DMS 273 treated with DMSO at 0.1 percent for 48 hours (cell line): ENCODE measurements at regions not wholly inside any gene's neighbourhood (a gene's known extent, or its start where the extent isn't known, plus 50 kb on each side); places are given as distances from the start of the nearest gene placed in this dataset.
"Not testable (repeated sequence)": the region's sequence is repeated elsewhere in the genome, so short reads cannot be mapped to it uniquely, and the experiment has no call there.

ENCODE experiments used
- DNase-seq: peaks from one replicate; lab custom pipeline; 2025; lab: John Stamatoyannopoulos, UW

DNA sequence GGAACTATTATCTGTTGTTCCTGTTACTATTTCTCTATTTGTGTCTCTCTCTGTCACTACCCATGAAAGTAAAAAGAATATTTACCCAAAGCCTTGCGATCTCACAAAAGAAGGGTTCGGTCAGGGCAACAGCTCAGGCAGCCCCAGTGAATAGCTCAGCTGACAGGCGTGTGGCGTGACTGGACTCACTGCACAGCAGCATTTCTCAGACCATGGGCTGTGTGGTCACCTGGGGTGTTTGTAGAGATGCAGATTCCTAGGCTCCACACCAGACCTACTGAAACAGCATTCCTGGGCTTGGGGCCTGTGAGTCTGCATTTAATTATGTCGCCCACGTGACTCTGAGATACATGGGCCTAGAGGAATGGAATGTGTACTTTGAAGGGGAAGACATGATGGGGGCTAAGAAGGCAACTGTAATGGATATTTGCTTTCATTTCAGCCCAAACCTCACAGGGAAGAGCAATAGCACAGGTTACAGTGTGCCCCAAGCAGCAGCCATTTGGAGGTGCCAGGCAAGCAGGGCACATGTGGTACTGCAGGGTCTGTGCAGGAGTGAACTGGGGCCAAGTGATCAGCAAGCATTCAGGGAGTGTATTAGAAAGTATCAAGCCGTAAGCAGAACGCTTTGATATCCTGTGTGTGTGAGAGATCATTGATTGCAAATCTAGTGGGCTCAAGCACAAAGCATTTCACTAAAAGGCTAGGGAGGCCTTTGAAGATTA lies 90.4 kb upstream of the RBMS1 start:
- DNase-seq: no peak

DNA sequence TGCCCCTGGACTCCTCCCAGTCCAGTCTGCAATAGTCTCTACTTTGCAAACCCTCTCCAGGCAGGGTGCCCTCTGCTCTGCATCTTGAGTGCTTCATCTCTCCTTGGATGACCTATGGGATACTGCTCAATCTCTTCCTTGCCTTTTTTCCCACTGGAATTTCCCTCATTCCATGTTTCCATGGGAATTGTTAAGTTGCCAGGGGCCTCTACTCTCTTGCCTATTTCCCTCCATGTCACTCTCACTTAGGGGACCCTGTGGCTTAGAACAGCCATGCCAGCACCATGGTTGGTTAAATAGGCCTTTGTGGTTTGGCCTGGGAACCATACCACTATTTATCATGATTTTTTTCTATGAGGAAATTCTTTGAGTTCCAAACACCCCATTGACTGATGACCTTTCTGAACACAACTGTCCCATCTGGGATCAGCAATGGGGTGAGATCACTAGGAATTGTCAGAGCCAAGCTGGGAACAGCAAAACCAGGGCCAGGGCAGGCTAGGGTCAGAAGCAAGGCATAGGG lies 91.4 kb upstream of the RBMS1 start:
- DNase-seq: no peak

DNA sequence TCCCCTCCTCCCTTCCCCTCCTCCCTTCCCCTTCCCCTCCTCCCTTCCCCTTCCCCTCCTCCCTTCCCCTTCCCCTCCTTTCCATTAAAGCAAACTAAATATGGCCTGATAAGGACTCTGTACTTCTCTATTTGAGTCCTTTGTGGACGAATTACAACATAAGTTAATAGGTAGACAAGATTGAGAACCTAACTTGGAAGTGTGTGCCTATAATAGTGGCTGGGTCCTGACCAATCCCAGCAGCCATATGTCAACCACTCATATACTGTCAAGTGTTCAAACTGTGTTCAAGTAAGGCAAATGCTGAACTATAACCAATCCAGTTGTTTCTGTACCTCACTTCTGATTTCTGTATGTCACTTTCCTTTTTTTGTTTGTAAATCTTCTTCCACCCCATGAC lies 97.1 kb upstream of the RBMS1 start:
- no peak for DNase-seq

DNA sequence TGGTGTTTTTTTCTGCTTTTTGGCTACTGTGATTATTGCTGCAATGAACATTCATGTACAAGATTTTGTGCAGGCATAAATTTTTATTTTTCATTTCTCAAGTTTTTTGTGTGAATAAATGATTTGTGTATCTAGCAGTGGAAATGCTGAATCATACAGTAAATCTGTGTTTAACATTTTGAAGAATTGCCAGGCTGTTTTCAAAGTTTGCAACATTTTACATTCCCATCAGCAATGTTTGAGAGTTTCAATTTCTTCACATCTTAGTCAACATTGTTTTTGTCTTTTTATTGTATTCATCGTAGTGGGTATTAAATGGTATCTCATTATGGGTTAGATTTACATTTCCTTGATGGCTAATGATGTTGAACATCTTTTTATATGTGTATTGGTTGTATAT lies 98.8 kb upstream of the RBMS1 start:
- DNase-seq: no peak

DNA sequence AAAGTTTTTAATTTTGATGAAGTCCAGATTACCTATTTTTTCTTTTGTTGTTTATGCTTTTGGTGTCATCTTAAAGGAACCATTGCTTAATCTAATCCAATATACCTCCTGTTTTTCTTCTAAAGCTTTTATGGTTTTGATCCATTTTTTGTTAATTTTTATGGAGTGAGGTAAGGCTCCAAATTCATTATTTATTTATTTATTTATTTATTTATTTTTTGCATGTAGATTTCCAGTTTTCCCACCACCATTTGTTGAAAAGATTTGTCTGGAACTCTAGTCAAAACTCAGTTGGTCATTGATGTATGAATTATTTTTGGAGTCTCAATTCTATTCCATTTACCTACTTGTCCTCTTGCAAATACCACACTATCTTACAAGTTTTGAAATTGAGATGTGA lies 99.4 kb upstream of the RBMS1 start:
- DNase-seq: no peak

DNA sequence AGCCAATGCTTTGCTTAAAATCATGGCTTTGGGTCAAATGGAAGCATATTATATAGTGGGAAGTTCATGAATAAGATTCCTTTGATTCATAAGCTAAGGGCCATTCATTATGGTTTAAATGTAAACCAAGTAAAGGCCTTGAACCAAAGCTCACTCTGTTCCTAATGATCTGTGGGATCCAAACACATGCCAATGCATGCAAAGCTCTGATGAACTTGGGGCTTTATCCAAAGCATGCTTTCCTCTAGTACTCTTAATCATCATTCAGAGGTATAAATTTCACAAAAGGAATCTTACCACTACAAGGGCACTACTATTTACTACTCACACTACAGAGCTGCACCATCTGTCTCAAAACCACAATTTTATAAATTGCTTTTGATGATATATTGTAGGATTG lies 102.8 kb upstream of the RBMS1 start:
- no peak for DNase-seq

DNA sequence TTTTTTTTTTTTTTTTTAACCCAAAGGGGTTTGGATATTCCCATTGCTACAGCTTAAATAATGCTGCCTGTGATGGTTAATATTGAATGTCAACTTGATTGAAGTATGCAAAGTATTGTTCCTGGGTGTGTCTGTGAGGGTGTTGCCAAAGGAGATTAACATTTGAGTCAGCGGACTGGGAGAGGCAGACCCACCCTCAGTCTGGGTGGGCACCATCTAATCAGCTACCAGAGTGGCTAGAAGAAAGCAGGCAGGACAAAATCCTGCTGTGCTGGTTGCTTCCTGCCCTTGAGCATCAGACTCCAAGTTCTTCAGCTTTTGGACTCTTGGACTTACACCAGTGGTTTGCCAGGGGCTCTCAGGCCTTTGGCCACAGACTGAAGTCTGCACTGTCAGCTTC lies 106.8 kb upstream of the RBMS1 start:
- not testable (repeated sequence) for DNase-seq

DNA sequence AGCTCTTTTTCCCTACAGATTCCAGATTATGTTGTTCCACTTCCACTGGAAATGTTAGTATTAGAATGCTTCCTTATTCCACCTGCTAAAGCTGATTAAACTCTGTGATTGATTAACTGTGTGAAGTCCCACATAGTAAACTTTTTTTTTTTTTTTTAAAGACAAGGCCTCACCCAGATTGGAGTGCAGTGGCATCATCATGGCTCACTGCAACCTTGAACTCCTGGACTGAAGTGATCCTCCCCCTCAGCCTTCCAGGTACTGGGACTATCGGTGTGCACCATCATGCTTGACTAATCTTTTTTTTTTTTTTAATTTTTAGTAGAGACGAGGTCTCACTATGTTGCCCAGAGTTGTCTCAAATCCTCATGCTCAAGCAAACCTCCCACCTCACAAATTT lies 108.5 kb upstream of the RBMS1 start:
- DNase-seq: no peak

DNA sequence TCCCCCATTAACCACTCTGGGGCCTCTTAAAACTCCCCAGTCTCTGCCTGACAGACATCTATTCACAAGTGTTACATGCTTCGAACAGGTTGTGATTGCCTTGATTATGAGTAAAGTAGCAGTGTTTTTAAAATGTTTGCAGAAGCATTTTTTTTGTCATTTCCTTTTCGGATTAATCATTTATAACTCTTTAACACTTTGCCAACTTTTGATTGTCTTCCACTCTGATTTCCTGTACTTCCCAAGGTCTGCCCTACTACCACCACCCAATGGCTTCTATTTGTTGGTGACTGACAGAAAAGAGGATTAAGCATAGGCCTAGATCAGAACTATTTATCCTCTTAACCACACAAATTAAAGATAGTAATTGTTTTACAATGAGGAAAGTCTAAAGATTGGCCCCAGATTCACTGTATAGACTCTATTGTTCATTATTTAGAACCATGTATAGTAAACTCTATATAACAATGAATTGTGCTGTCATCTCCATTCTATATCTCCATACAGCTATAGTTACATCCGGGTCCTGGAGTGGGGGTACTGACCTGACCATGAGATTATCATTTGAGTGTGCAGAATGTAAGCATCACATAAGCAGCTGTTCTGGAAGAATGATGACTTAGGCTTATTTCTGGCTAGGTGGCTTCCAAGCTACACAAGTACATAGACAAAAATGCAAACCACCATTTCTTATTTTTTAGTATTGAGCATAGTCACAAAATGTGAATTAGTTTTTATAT lies 110.3 kb upstream of the RBMS1 start:
- DNase-seq: no peak

DNA sequence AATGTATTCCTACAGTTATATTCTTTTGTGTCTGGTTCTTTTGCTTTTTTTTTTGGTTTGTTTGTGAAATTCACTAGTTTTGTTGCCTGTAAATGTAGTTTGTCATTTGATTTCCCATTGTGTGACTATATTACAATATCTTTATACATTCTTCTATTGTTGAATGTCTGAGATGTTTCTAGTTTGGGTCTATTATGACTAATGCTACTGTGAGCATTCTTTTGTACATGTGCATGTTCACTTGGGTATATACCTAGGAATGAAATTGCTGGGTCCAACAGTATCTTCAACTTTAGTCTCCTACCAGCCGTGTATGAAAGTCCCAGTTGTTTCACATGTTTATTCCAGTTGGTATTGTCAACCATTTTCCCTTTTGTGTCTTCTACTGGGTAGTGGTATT lies 112.7 kb upstream of the RBMS1 start:
- DNase-seq: no peak

DNA sequence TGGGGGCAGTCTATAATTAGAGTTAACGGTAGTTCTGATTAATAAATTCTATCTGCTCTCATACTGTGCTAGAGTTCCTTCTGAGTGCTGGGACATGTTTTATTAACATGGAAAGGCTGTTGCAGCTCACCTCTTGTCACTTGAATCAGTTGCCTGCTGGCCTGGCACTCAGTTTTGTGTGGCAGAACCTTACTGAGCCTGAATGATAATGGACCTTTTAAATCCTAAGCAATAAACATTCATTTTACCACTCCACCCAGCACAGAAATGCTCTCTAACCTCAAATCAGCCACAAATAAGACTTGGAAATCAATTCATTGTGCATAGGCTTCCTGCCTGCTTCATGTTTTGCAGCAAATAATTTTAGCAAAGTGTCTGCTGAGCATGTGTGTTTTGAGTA lies 115.0 kb upstream of the RBMS1 start:
- DNase-seq: no peak

DNA sequence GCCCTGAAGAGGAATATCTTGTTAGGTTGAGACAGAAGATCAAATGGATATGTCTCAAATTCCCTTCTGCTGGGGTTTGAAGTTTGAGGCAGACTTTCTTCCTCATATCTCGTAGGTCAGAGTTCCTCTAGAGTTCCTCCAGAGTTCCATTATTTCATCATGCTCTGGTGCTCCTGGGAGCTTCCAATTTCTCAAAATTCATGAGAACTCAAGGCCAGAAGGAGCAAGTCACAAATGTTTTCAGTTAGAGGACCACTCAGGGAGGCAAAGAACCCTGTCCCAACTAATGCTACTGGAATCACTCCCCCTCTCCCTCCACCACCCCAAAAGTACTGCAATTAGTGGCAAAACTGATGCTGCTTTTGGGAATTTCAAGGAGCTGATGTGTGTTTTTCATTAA lies 115.7 kb upstream of the RBMS1 start:
- DNase-seq: no peak

DNA sequence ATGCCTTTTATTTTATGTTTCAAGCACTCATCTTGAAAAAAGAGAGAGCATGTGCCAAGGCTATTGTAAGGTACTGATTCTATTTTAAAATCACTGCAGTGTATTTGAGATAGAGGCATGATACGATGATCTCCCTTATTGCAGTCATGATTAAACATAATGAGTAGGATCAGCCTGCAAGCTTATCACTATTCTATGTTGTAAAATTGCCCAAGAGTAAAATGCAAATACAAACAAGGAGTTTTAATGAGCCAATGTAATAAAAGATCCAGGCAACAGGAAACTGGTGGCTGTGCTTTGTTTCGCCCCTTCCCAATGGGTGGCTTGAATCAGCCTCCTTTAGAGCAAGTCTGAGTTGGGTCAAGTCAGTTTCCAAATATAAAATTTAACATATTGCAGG lies 116.4 kb upstream of the RBMS1 start:
- no peak for DNase-seq

DNA sequence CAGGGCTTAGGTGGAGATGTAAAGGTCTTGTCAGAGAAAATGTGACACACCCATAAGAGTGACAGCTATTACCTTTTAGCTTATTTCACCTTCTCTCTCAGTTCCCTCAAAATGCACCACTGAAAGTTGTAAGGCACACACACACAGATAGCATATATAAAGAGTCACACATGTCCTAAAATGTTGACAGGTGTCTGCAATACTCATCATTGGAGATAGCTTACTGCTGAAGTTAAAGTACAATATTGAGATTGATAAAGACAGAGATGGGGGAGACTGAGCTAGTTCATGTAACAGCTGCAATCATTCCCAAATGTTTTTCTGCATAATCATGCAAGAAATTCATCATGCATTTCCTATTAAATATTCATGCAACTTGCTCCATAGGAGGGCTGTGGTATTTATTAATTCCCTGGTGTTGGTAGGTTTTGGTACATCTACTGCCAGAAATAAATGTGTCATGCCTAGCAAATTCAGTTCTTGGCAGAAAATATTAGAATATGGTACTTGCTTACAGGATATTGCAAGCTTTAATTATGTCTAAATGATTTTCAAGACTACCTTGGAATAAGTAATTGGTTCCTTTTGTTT lies 118.8 kb upstream of the RBMS1 start:
- no peak for DNase-seq

DNA sequence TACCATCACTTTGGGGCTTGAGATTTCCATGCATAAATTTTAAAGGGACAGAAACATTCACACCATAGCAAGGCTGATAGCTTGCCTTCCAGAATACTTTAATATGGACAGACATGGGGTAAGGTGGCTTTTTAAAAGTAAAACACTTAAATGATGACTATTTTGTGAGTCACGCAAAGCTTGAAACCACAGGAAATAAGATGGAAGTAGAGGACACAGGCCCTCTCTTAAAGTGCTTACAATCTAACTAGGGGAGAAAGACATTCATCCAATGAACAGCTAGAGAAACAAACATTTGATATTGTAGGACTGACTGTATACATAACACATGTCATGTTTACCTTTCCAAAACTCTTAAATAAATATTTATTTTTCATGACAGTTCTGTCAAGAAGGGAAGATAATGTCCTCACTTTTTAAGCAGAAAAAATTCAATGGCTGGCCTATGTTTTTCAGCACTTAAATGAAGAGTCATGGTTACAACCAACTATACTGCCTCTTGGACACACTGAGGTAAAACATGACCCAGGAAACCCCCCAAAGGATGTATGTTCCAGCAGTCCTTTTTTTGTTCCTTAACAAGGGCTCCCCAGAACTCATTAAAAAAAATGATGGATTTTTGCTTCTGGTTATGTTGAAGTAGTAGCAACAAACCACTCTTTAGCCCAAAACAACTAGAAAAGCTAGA lies 120.0 kb upstream of the RBMS1 start:
- DNase-seq: no peak

DNA sequence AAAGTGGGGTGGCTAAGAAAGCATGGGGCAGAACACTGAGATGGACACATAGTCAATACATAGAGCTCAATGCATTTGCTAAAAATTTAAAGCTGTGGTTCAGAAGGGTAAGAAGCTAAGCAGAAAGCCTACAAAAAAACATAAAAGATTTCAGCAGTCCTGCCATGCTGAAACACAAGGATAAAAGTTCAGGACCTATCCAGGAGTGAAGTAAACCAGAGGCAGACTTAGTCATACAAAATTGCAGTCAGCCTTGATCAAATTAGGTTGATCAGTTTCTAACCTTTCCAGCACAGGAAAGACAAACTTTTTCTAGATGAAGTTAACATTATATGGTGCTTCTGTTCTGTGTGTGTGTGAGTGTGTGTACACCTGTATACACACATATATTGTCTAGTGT lies 120.8 kb upstream of the RBMS1 start:
- no peak for DNase-seq

DNA sequence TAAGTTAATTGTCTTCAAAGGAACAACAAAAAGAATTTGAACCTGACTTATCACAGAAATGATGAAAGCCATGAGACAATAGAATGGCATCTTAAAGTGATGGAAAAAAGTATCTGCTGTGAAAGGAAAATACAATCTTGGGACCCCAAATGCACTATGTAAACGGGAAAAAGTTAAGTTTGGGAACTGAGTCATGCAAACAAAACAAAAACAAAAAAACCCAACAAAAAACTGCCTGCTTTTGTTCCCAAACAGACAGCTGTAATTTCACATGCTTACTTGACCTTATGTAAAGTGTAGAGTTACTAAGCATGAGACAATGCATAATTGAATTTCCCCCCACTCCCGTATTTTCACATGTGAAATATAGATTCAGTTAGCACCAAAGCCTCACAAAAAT lies 122.1 kb upstream of the RBMS1 start:
- no peak for DNase-seq

DNA sequence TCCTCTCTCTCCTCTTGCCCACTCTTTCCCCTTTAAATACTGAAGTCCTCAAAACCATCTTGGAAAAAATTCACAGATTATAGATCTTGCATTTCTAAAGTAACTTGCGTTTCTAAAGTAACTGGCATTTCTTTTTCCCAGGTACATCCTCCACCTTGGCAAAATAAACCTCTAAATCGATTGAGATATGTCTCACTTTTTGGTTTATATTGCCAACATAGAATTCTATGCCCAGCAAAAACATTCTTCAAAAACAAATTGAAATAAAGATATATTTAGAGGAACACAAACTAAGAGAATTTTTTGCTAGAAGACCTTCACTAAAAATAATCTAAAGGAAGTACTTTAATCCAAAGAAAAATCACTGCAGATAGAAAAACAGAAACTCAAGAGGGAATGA lies 122.5 kb upstream of the RBMS1 start:
- DNase-seq: no peak

DNA sequence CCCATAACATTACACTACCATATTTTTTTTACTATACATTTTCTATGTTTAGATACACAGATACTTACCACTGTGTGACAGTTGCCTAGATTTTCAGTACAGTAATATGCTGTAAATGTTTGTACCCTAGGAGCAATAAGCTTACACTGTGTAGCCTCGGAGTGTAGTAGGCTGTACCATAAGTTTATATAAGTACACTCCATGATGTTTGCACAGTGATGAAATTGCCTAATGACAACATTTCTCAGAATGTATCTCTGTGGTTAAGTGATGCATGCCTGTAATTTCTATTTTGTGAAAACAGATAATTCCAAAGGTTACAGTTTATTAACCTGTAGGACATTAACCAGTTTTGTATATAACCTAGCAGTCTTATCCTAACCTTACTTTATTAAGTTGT lies 128.1 kb upstream of the RBMS1 start:
- no peak for DNase-seq

DNA sequence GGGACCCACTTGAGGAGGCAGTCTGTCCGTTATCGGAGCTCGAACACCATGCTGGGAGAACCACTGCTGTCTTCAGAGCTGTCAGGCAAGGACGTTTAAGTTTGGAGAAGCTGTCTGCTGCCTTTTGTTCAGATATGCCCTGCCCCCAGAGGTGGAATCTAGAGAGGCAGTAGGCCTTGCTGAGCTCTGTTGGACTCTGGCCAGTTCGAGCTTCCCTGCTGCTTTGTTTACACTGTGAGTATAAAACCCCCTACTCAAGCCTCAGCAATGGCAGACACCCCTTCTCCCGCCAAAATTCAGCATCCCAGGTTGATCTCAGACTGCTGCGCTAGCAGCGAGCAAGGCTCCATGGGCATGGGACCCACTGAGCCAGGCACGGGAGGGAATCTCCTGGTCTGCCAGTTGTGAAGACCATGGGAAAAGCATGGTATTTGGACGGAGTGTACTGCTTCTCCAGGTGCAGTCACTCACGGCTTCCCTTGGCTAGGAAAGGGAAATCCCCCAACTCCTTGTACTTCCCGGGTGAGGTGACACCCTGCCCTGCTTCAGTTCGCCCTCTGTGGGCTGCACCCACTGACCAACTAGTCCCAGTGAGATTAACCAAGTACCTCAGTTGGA lies 134.5 kb upstream of the RBMS1 start:
- DNase-seq: not testable (repeated sequence)

DNA sequence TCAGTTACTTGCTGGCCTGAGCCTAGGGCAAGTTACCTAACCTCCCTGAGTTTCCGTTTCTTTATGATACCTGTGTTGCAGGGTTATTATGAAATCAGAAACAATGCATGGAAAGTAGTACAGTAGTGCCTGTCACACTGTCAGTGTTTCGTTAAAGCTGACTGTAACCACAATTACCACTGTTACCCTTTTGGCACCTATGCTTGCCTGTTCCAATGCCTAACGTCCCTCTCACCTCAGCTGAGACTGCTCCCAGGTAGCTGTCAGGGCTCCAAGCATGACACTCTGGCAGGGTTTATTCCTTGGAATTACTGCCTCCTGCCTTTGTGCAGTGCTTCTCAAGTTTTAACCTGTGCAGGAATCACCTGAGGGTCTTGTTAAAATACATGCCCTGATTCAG lies 135.2 kb upstream of the RBMS1 start:
- no peak for DNase-seq
